K562 (cell line): ENCODE measurements at regions not wholly inside any gene's neighbourhood (a gene's known extent, or its start where the extent isn't known, plus 50 kb on each side); places are given as distances from the start of the nearest gene placed in this dataset.

Experiments used
- ATAC-seq: fragments of 200-7000 bp; cut with Tn5 transposase; 3 replicates; pipeline ENCODE4 v1.9.1; 2020; ENCODE audit warnings: moderate library complexity
- BruUV-seq: library from RNA; stranded (reverse); fragments of 400-500 nt; replicated peaks from 2 replicates; lab custom pipeline; 2021; lab: Mats Ljungman, UMichigan
- CTCF ChIA-PET: fragments of 300-600 bp; formaldehyde crosslinking; extraction: SDS; loops from one replicate; lab custom pipeline; 2021; ENCODE audit warnings: low intra/inter-chr PET ratio; lab: Yijun Ruan, JAX
- POLR2A ChIA-PET: fragments of 300-600, 350-650 bp; sonication (Branson Sonifier 250); formaldehyde crosslinking; extraction: SDS; loops from one replicate; lab custom pipeline; 2021; ENCODE audit warnings: antibody characterized with exemption, inconsistent platforms; lab: Yijun Ruan, JAX
- DNase-seq, 4 experiments: peaks; one replicate each; pipeline versions ENCODE4 v3.0.0 to v3.0.0-alpha.2; 2011 to 2018; ENCODE audit warnings: low spot score in 3 of 4, mixed read lengths in 3 of 4; ENCODE audit errors: extremely low read depth in 1 of 4
- FAIRE-seq: peaks from 2 replicates; lab custom pipeline; 2011; peaks lifted over from hg19 to GRCh38; lab: Jason Lieb, UNC
- H2AFZ ChIP-seq: 2 replicates; pipeline ENCODE4 v1.6.0; 2011; ENCODE audit warnings: low read depth, low read length, control low read depth, inconsistent platforms
- H3K27ac ChIP-seq: fragments of 200-600 bp; 3 replicates; pipeline ENCODE4 v1.8.0; 2011; ENCODE audit warnings: low read depth, mild to moderate bottlenecking, control low read depth, inconsistent platforms, low read length, moderate library complexity, mixed read lengths; ENCODE audit errors: extremely low read depth
- H3K27me3 ChIP-seq, 2 experiments: fragments of 300-600 bp in 1 of 2; 2 replicates in 1 of 2; 3 replicates in 1 of 2; pipeline versions ENCODE4 v1.6.0 to v1.8.0; 2011; ENCODE audit warnings: inconsistent platforms in 2 of 2, low read length in 2 of 2, mild to moderate bottlenecking in 1 of 2, mixed read lengths in 1 of 2, moderate library complexity in 1 of 2; ENCODE audit not compliant: control insufficient read depth in 2 of 2, insufficient read depth in 2 of 2
- H3K36me3 ChIP-seq: fragments of 300-600 bp; 3 replicates; pipeline ENCODE4 v1.8.0; 2011; ENCODE audit warnings: mild to moderate bottlenecking, low read length, inconsistent platforms; ENCODE audit not compliant: control insufficient read depth, insufficient read depth
- H3K4me1 ChIP-seq, 2 experiments: fragments of 200-600 bp in 1 of 2; replicated peaks in 1 of 2; 2 replicates in 1 of 2; 3 replicates in 1 of 2; pipeline versions ENCODE4 v1.5.1 to v1.8.0; 2011; ENCODE audit warnings: inconsistent platforms in 2 of 2, low read length in 2 of 2, mild to moderate bottlenecking in 1 of 2, mixed read lengths in 1 of 2, moderate library complexity in 1 of 2; ENCODE audit not compliant: control insufficient read depth in 2 of 2, insufficient read depth in 2 of 2
- H3K4me2 ChIP-seq: 2 replicates; pipeline ENCODE4 v1.6.1; 2011; ENCODE audit warnings: low read length, control low read depth, inconsistent platforms, mixed read lengths; ENCODE audit not compliant: insufficient read depth
- H3K4me3 ChIP-seq: fragments of 200-600 bp; sonication (generic), shearing (Covaris generic); 2 replicates; pipeline ENCODE4 v1.5.1; 2016; ENCODE audit warnings: control low read depth, inconsistent platforms
- H3K79me2 ChIP-seq: fragments of 200-600 bp; 3 replicates; pipeline ENCODE4 v1.8.0; 2011; ENCODE audit warnings: low read length, inconsistent platforms; ENCODE audit not compliant: control insufficient read depth, insufficient read depth
- H3K9ac ChIP-seq, 2 experiments: 2 replicates each; pipeline versions ENCODE4 v1.6.0 to v1.6.1; 2011; ENCODE audit warnings: low read depth in 2 of 2, low read length in 2 of 2, control low read depth in 1 of 2, inconsistent platforms in 1 of 2, mild to moderate bottlenecking in 1 of 2, mixed read lengths in 1 of 2; ENCODE audit not compliant: insufficient read depth in 1 of 2
- H3K9me1 ChIP-seq: one replicate; pipeline ENCODE4 v1.6.0; 2011; ENCODE audit warnings: inconsistent platforms, mild to moderate bottlenecking, low read length, moderate library complexity; ENCODE audit not compliant: control insufficient read depth, insufficient read depth
- H3K9me3 ChIP-seq: replicated peaks from 2 replicates; pipeline ENCODE4 v1.5.1; 2011; ENCODE audit warnings: low read depth, low read length, inconsistent platforms; ENCODE audit not compliant: control insufficient read depth, insufficient read depth
- H4K20me1 ChIP-seq: replicated peaks from 2 replicates; pipeline ENCODE4 v1.6.1; 2011; ENCODE audit warnings: low read length, inconsistent platforms, mixed read lengths; ENCODE audit not compliant: control insufficient read depth, insufficient read depth
- FOSL1 ChIP-seq: fragments of 200-800 bp; sonication (Bioruptor generic); conservative IDR thresholded peaks from 2 replicates; pipeline ENCODE4 v1.6.1; 2016; ENCODE audit warnings: missing genetic modification characterization, missing compliant biosample characterization
- GABPA ChIP-seq: fragments of 200-800 bp; sonication (Bioruptor generic); conservative IDR thresholded peaks from 2 replicates; pipeline ENCODE4 v1.6.1; 2016; ENCODE audit warnings: low read depth, missing genetic modification characterization, missing compliant biosample characterization
- NCOA1 ChIP-seq: fragments of 450-650 bp; IDR thresholded peaks from 2 replicates; pipeline ENCODE4 v1.6.1; 2016; ENCODE audit warnings: low read depth
- NFYB ChIP-seq: IDR thresholded peaks from 2 replicates; pipeline ENCODE4 v1.6.1; 2011; ENCODE audit warnings: mild to moderate bottlenecking, moderate library complexity; ENCODE audit not compliant: insufficient read length; ENCODE audit errors: extremely low read depth
- PHB2 ChIP-seq: fragments of 450-650 bp; IDR thresholded peaks from 2 replicates; pipeline ENCODE4 v1.6.1; 2017; ENCODE audit warnings: low read depth
- ZNF695 ChIP-seq: fragments of 450-650 bp; formaldehyde crosslinking; IDR thresholded peaks from 2 replicates; pipeline ENCODE4 v1.4.0; 2020; ENCODE audit warnings: mild to moderate bottlenecking, moderate library complexity
- in situ Hi-C: fragments of 300-500 bp; cut with MboI; formaldehyde crosslinking; loops from 4 replicates; pipeline ENCODE4 v1.15.0; 2018; ENCODE audit warnings: inconsistent platforms, mixed read lengths
- intact Hi-C: fragments of 100-400 bp; cut with micrococcal nuclease; formaldehyde crosslinking; loops from 2 replicates; pipeline ENCODE4 v1.14.2; 2022
- TF ChIP-seq, protein P1 (sequence below): fragments of 250-450 bp; sonication (Bioruptor Pico); IDR thresholded peaks from 2 replicates; pipeline ENCODE4 v1.5.1; 2021; ENCODE audit warnings: mild to moderate bottlenecking

DNA sequence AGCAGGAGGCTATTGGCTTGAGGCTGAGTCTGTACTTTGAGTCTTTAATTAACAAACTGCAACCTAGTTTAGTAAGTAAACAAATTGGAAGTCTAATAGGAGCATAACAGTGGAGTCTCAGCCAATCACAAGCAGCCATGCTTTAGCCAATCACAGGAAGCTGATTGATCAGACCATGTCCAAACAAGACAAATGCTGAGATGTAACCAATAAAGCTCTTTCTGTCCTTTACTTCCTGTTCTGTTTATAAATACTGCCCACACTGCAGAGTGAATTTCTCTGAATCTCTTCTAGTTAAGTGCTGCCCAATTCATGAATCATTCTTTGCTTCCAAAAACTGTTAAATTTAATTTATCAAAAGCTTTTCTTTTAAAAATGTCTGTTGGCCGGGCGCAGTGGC, 146.6 kb upstream of the DLX2 start (continued):
- TF ChIP-seq, protein P1, sequence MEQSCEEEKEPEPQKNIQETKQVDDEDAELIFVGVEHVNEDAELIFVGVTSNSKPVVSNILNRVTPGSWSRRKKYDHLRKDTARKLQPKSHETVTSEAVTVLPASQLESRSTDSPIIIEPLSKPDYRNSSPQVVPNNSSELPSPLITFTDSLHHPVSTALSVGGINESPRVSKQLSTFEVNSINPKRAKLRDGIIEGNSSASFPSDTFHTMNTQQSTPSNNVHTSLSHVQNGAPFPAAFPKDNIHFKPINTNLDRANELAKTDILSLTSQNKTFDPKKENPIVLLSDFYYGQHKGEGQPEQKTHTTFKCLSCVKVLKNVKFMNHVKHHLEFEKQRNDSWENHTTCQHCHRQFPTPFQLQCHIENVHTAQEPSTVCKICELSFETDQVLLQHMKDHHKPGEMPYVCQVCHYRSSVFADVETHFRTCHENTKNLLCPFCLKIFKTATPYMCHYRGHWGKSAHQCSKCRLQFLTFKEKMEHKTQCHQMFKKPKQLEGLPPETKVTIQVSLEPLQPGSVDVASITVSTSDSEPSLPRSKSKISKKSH: no peak
- TF ChIP-seq PHB2: no peak
- TF ChIP-seq NFYB: peak; percentile 28
- no peak for TF ChIP-seq ZNF695 (CRISPR knock-in tag)

DNA sequence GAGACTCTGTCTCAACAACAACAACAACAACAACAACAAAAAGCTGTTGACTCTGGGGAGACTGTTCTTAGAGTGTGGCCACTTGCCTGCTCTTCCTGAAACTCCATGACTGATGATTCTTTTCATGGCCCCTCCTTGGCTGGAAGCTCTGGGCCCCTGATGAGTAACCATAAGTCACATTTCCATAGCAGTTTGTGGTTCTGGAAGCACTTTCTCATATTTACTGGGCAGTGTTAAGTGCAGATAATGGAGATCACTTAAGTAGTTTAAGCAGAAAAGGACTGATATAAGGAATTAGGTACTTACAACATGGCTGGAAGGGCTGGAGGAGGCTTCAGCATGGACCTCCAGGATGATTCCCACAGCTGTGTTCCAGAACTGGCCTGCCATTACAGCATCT, 147.3 kb upstream of the DLX2 start:
- H3K4me2 ChIP-seq: no peak overlapping the region
- no peak for ATAC-seq
- H4K20me1 ChIP-seq: no peaks in the 10 kb centered on the region
- CTCF ChIA-PET: no interaction called here
- POLR2A ChIA-PET: interaction anchor here (2.2 kb wide), 1 partner anchor 10 kb away, joined by 10 read pairs; no protein-coding TSS in a partner anchor
- TF ChIP-seq GABPA (tag): 0 out of 2 replicates have a peak, but pooled peaks have one; percentile 4
- TF ChIP-seq FOSL1 (tag): peak; percentile 93
- no peak for TF ChIP-seq NCOA1
- H3K27me3 ChIP-seq: peaks cover 7 to 17% of the 10 kb centered on the region in 2 experiments; a peak in 3 of 5 replicates
- FAIRE-seq: no peak
- peaks cover 0 to 3% of the 10 kb centered on the region in 2 experiments; a peak in 2 of 5 replicates for H3K4me1 ChIP-seq
- H3K9me3 ChIP-seq: no peaks in the 10 kb centered on the region
- intact Hi-C loops: no loop called here
- BruUV-seq: no TSS peak
- H3K9me1 ChIP-seq: no peaks in the 10 kb centered on the region
- H3K4me3 ChIP-seq: no peak overlapping the region
- no peaks in the 10 kb centered on the region for H3K79me2 ChIP-seq
- in situ Hi-C loops: no loop called here
- DNase-seq: no peak
- no peak overlapping the region for H3K27ac ChIP-seq
- H3K36me3 ChIP-seq: no peaks in the 10 kb centered on the region
- no peak overlapping the region for H2AFZ ChIP-seq
- H3K9ac ChIP-seq: no peak overlapping the region
